ENCODE measurements at regions not wholly inside any gene's neighbourhood (a gene's known extent, or its start where the extent isn't known, plus 50 kb on each side); places are given as distances from the start of the nearest gene placed in this dataset.

DNA sequence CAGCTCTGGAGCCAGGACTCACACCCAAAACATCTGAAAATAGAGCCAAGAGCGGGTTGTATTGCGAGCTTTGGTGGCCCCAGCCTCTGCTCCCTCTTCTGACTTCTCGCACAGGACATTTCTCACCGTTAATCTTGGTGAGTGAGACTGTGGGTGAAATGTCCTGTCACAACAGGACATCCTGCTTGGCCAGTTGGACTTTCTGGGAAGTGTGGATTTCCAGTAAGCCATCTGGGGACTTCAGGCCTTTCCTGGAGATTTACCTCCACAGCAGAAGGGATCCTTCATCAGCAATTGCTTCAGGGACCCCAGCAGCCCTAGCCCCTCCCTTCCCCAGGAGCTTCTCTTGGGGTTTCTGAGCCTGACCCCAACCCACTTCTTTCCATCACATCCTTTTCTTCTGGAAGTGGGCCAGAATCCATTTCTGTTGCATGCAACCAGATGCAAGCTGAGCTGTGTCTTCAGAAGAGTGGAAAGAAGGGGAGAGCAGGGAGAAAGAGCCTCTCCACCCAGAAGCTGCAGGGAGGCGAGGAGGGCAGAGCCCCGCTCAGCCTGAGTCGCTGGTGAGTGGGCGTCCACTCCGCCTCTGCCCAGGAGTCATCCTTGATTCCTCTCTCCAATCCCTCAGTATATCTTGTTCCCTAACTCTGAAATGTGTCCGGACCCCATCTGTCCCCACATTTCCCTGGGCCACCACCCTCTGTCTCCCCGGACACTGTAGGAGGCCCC lies 50.3 kb upstream of the GADD45G start:
- DNase-seq, result no peak

DNA sequence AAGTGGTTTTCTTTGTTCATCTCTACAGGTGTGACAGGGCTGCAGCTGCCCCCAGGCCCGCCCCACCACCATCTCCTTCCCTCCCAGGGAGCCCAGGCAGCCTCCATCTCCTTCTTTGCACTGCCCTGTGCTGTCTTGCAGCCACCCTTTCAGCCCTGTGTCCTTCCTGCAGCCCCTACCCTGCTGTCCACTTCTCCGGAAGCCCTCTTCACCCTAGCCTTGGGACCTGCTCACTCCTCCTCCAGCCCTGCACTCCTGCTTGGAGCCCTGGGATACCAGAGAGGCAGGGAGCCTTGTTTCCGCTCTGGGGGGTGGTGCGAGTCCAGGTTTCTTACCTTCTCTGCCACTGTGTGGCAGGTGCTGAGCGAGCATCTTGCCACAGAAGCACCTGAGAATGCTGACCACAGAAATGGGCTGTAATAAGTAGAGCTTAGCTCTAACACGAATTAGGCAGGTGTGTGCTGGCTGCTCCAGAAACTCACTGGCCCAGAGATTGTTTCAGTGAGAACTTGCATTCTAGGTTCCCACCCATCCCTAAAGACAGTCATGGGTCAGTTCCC lies 51.3 kb upstream of the GADD45G start:
- DNase-seq, result no peak

DNA sequence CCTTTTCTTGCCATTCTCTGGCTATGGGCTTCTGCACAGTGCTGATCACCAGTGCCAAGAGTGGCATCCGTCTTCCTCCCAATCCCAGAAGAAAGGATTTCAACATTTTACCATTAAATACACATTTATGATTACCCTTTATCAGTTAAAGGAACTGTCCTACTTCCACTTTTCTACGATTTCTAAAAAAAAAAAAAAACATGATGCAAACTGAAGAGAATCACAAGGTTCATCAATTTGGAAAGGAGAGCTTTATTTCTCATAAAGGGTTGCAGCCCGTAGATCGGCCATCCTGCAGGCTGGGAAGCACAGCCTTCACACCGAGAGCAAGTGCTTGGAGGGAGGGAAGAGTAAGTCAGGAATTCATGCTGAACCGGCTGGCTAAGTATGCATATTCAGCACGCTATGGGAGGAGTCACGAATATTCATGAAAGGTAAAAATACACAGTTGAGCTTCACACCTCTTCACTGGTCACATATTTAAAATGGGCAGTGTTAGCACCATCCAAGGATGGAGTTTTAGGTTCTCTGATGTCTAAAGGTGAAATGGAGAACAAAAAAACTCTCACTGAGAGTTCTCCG lies 52.5 kb upstream of the SEMA4D start:
- no peak for DNase-seq

DNA sequence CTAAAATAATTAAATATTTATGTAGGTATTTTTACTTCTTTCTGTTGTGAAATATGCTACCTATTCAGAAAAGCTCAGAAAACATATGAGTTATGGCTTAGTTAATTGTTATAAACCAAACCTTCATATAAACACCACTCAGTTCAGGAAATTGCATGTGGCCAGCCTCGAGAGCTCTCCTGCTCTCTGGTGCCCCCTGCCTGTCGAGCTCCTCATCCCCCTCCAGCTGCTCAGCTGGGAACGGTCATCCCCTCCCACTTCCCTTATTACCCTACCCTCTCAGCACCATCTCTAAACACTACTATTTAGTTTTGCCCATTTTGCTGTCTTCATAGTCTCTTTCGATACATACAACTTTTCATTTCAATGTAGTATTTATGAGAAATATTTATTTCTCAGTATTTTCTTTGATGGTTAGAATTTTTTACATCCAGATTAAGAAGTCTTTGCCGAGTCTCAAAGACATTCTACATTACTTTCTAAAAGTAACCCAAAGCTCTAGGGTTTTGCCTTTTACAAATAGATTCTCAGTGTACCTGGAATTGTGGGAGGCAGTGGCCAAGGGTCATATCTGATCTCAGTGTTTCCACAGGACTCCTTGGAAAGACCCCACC lies 51.2 kb upstream of the SEMA4D start:
- peak; percentile 37 for DNase-seq

DNA sequence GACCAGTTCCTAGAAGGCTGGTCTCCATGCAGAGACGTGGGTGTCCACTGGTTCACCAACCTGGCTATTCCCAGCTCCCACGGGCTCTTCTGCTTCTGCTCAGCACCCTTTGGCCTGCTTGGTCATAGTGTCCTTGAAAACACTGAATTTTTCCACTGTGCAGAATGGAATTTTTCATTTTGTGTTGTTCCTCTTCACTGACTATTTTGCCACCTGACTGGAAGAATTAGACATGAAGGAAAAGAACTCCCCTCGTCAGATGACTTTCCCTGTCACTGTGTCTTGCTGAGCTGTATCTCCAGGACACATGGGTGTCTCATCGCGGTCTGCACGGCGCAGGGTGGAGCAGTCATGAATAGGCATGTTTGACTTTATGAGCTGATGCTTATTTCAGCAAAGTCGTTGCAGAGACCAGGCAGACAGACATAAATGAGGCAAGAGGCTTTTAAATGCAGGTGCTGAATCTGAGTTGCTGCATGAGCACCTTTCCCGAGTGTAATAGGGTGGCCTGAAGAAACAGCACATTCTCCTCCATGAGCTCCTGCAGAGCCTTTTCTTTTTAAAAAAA lies 50.2 kb upstream of the SEMA4D start:
- DNase-seq, result no peak

All from NCI-H1417 treated with DMSO at 0.1 percent for 48 hours (cell line).